ENCODE measurements at regions not wholly inside any gene's neighbourhood (a gene's known extent, or its start where the extent isn't known, plus 50 kb on each side); places are given as distances from the start of the nearest gene placed in this dataset.

- no peaks in the 10 kb centered on the region for H3K9me3 ChIP-seq (ENCODE audit: control insufficient read depth in 4 of 4, low read length in 3 of 4)
- no peaks in the 10 kb centered on the region for H3K27me3 ChIP-seq (ENCODE audit: control insufficient read depth in 4 of 4, insufficient read depth in 4 of 4, low read length in 3 of 4)
- no peaks in the 10 kb centered on the region for H3K36me3 ChIP-seq (ENCODE audit: control insufficient read depth in 4 of 4, insufficient read depth in 3 of 4, low read depth in 1 of 4, low read length in 3 of 4)
- H3K9ac ChIP-seq (ENCODE audit: low read depth in 1 of 2, low read length in 2 of 2), result no peak overlapping the region
- DNase-seq (ENCODE audit: low spot score), result no peak
- TF ChIP-seq YY1 (IDR thresholded peaks at IDR 0.05) (no peak), HNF4A (conservative IDR thresholded peaks at IDR 0.05) (no peak), TAF1 (conservative IDR thresholded peaks at IDR 0.05) (no peak), NR2F2 (IDR thresholded peaks at IDR 0.05) (no peak), JUND (IDR thresholded peaks at IDR 0.05) (no peak), ZBTB33 (IDR thresholded peaks at IDR 0.05) (no peak), SP1 (IDR thresholded peaks at IDR 0.05) (no peak), FOXA1 (IDR thresholded peaks at IDR 0.05) (no peak), ATF3 (IDR thresholded peaks at IDR 0.05) (no peak)
- WGBS, result 94% methylated on average over 9 of the region's 9 CpGs
- H3K27ac ChIP-seq (ENCODE audit: low read depth in 1 of 2, low read length in 2 of 2), result no peak overlapping the region
- H3K4me1 ChIP-seq (ENCODE audit: control insufficient read depth in 4 of 4, insufficient read depth in 4 of 4, low read length in 3 of 4), result peaks cover 0 to 4% (median under 1%) of the 10 kb centered on the region in 4 donors
- H3K4me3 ChIP-seq (ENCODE audit: low read depth in 1 of 3, low read length in 3 of 3), result no peak overlapping the region
Measured at GRCh38 chr14:101623685-101624444, 62.6 kb downstream of the DIO3 start.

- Histone ChIP-seq H3K36me3 (ENCODE audit: control insufficient read depth in 4 of 4, insufficient read depth in 3 of 4, low read depth in 1 of 4, low read length in 3 of 4) (no peaks in the 10 kb centered on the region), H3K4me1 (ENCODE audit: control insufficient read depth in 4 of 4, insufficient read depth in 4 of 4, low read length in 3 of 4) (peaks cover 0 to 4% (median under 1%) of the 10 kb centered on the region in 4 donors), H3K4me3 (ENCODE audit: low read depth in 1 of 3, low read length in 3 of 3) (no peak overlapping the region), H3K27me3 (ENCODE audit: control insufficient read depth in 4 of 4, insufficient read depth in 4 of 4, low read length in 3 of 4) (no peaks in the 10 kb centered on the region), H3K9me3 (ENCODE audit: control insufficient read depth in 4 of 4, low read length in 3 of 4) (no peaks in the 10 kb centered on the region), H3K27ac (ENCODE audit: low read depth in 1 of 2, low read length in 2 of 2) (no peak overlapping the region), H3K9ac (ENCODE audit: low read depth in 1 of 2, low read length in 2 of 2) (no peak overlapping the region)
- no peak for DNase-seq (ENCODE audit: low spot score)
- 85% methylated on average over 11 of the region's 11 CpGs for WGBS
- TF ChIP-seq GABPA (IDR thresholded peaks at IDR 0.05 in 1 of 2, conservative IDR thresholded peaks at IDR 0.05 in 1 of 2), result no peak
- TF ChIP-seq YY1 (IDR thresholded peaks at IDR 0.05), result no peak
- TF ChIP-seq REST (IDR thresholded peaks at IDR 0.05), result no peak
- no peak for TF ChIP-seq RXRA (IDR thresholded peaks at IDR 0.05)
- TF ChIP-seq ATF3 (IDR thresholded peaks at IDR 0.05), result no peak
- TF ChIP-seq JUND (IDR thresholded peaks at IDR 0.05), result no peak
- no peak for TF ChIP-seq FOXA2 (IDR thresholded peaks at IDR 0.05)
- no peak for TF ChIP-seq TAF1 (conservative IDR thresholded peaks at IDR 0.05)
- TF ChIP-seq MAX (IDR thresholded peaks at IDR 0.05), result no peak
- no peak for TF ChIP-seq RAD21 (IDR thresholded peaks at IDR 0.05)
- TF ChIP-seq CTCF (IDR thresholded peaks at IDR 0.05; ENCODE audit: low read depth, low read length, missing input control), result no peak
- TF ChIP-seq NR2F2 (IDR thresholded peaks at IDR 0.05), result no peak
- no peak for TF ChIP-seq HNF4G (IDR thresholded peaks at IDR 0.05)
- TF ChIP-seq SP1 (IDR thresholded peaks at IDR 0.05), result no peak
- TF ChIP-seq HNF4A (conservative IDR thresholded peaks at IDR 0.05), result no peak
Measured at GRCh38 chr14:101624536-101624935, 63.2 kb downstream of the DIO3 start.
